Natural killer cell (primary cell): ENCODE measurements at regions not wholly inside any gene's neighbourhood (a gene's known extent, or its start where the extent isn't known, plus 50 kb on each side); places are given as distances from the start of the nearest gene placed in this dataset.

Source experiments
- ATAC-seq, 3 donors: fragments of 150-1000 bp in 2 of 3; fragments of 200-7000 bp in 1 of 3; cut with Tn5 transposase; 1 replicate in 1 of 3; 2 replicates in 2 of 3; pipeline ENCODE4 v1.10.0; 2021; ENCODE audit warnings: mild to moderate bottlenecking in 2 of 3, moderate library complexity in 2 of 3
- DNase-seq, 2 donors: peaks; one replicate each; pipeline versions ENCODE4 v3.0.0 to v3.0.0-alpha.2; 2013 to 2021; ENCODE audit warnings: mixed read lengths in 1 of 2
- H3K27ac ChIP-seq: one replicate; pipeline ENCODE4 v1.5.1; 2013; ENCODE audit warnings: mild to moderate bottlenecking, low read length
- H3K27me3 ChIP-seq: one replicate; pipeline ENCODE4 v1.6.1; 2013; ENCODE audit warnings: low read length; ENCODE audit not compliant: control insufficient read depth, insufficient read depth
- H3K36me3 ChIP-seq: one replicate; pipeline ENCODE4 v1.6.1; 2013; ENCODE audit warnings: low read length; ENCODE audit not compliant: control insufficient read depth, insufficient read depth
- H3K4me1 ChIP-seq: one replicate; pipeline ENCODE4 v1.6.1; 2013; ENCODE audit warnings: low read length; ENCODE audit not compliant: control insufficient read depth, insufficient read depth
- H3K4me3 ChIP-seq: one replicate; pipeline ENCODE4 v1.5.1; 2013; ENCODE audit warnings: low read length
- H3K9me3 ChIP-seq: one replicate; pipeline ENCODE4 v1.6.1; 2013; ENCODE audit warnings: low read length; ENCODE audit not compliant: control insufficient read depth, insufficient read depth
- H3K27ac Mint-ChIP-seq, 2 donors: one replicate each; pipeline ENCODE4 v1.8.0; 2022; ENCODE audit warnings: mild to moderate bottlenecking in 2 of 2, mixed read lengths in 2 of 2, moderate library complexity in 1 of 2
- H3K27me3 Mint-ChIP-seq, 2 donors: one replicate each; pipeline ENCODE4 v1.8.0; 2022; ENCODE audit warnings: low read depth in 2 of 2, mixed read lengths in 2 of 2
- H3K36me3 Mint-ChIP-seq: one replicate; pipeline ENCODE4 v1.8.0; 2022; ENCODE audit warnings: mixed read lengths
- H3K4me1 Mint-ChIP-seq, 2 donors: one replicate each; pipeline ENCODE4 v1.8.0; 2022; ENCODE audit warnings: mixed read lengths in 2 of 2
- H3K4me3 Mint-ChIP-seq: one replicate; pipeline ENCODE4 v1.8.0; 2022; ENCODE audit warnings: mild to moderate bottlenecking, moderate library complexity, mixed read lengths
- H3K9me3 Mint-ChIP-seq, 2 donors: one replicate each; pipeline ENCODE4 v1.8.0; 2022; ENCODE audit warnings: mixed read lengths in 2 of 2
- CTCF ChIP-seq: fragments of 200-600 bp; IDR thresholded peaks from one replicate; pipeline ENCODE4 v1.8.0; 2022; ENCODE audit warnings: antibody characterized with exemption
- WGBS: methylation state at CpG from one replicate; pipeline ENCODE4 v1.1.7; 2013; ENCODE audit warnings: missing lambda C conversion rate; ENCODE audit not compliant: insufficient coverage; 5-methylcytosine and 5-hydroxymethylcytosine counted together
- intact Hi-C: fragments of 100-400 bp; cut with micrococcal nuclease; formaldehyde crosslinking; loops from one replicate; pipeline ENCODE4 v1.14.2; 2022

DNA sequence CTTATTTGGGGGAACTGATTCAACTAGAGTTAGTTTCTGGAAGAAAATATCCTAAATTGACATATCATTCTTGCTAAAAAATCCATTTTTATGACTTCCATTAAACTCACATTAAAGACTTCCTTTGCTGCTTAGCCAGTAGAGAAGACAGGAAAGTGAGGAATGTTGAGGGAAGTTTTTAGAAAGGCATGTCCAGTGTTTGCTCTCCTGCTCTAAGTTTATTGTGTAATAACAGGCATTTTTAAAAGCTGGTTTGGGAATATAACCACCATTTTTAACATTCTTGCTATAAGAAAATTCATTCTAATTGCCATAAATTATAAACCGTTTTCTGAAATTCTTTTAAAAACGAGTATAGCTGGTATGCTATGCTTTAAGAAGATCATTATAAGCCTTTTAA is 428.0 kb downstream of the RAP2B start:
- WGBS: no CpG with 5 or more reads among the region's 2 CpGs
- no peak overlapping the region for H3K27ac ChIP-seq
- intact Hi-C loops: no loop called here
- no peaks in the 10 kb centered on the region for H3K36me3 Mint-ChIP-seq
- H3K27me3 ChIP-seq: no peaks in the 10 kb centered on the region
- DNase-seq (no peak), ATAC-seq (no peak)
- no peak overlapping the region for H3K4me3 Mint-ChIP-seq
- H3K36me3 ChIP-seq: no peaks in the 10 kb centered on the region
- no peak overlapping the region for H3K4me3 ChIP-seq
- H3K9me3 ChIP-seq: no peaks in the 10 kb centered on the region
- no peaks in the 10 kb centered on the region for H3K4me1 ChIP-seq
- no peaks in the 10 kb centered on the region for H3K9me3 Mint-ChIP-seq
- TF ChIP-seq CTCF: no peak
- H3K4me1 Mint-ChIP-seq: no peaks in the 10 kb centered on the region
- H3K27ac Mint-ChIP-seq: no peak overlapping the region
- peaks cover 3 to 7% of the 10 kb centered on the region in 2 donors for H3K27me3 Mint-ChIP-seq

DNA sequence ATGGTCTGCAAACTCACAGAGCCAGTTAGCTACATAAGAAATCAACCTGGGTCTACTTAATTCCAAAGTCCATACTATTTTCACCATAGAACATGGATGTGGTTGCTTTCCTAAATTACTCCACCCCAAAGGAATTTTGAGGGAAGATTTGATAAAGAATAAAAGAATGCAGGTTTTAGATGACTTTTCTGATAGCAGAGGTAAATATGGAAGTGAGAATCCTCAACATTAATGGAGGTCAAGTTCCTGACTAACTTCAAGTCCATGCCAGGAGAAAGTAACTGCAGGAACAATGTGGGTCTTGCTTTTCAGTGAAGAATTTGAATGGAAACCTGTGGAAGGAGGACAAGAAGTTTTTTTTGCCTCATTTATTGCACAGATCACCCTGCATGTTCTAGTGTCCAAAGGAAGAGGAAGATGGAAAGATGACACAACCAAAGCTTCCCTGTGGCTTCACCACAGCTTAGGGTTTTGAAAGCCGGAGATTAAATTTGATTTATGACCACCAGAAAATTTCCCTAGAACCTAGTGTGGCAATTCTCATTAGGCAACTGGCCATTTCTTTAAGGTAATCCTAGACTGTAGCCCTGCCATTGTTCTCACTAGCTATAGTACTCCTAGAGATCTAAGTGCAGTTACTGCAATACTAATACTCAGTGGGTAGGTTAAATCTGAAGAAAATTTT is 429.7 kb downstream of the RAP2B start:
- no peak for TF ChIP-seq CTCF
- Histone ChIP-seq H3K27ac (no peak overlapping the region), H3K27me3 (no peaks in the 10 kb centered on the region), H3K4me3 (no peak overlapping the region), H3K4me1 (no peaks in the 10 kb centered on the region), H3K36me3 (no peaks in the 10 kb centered on the region), H3K9me3 (no peaks in the 10 kb centered on the region)
- intact Hi-C loops: no loop called here
- Mint-ChIP-seq H3K9me3 (no peaks in the 10 kb centered on the region), H3K4me1 (no peaks in the 10 kb centered on the region), H3K4me3 (no peak overlapping the region), H3K27me3 (peaks cover 3 to 5% of the 10 kb centered on the region in 2 donors), H3K36me3 (no peaks in the 10 kb centered on the region), H3K27ac (no peak overlapping the region)
- ATAC-seq (no peak), DNase-seq (no peak)
- WGBS: 69% methylated on average over 1 of the region's 1 CpG

- H3K9me3 Mint-ChIP-seq: no peaks in the 10 kb centered on the region
- DNase-seq (peak in 1 of 2 donors; percentile 51), ATAC-seq (peak in 2 of 3 donors; percentile 70 to 72)
- H3K4me1 Mint-ChIP-seq: no peaks in the 10 kb centered on the region
- no peak overlapping the region for H3K4me3 Mint-ChIP-seq
- Histone ChIP-seq H3K4me1 (no peaks in the 10 kb centered on the region), H3K9me3 (no peaks in the 10 kb centered on the region), H3K4me3 (no peak overlapping the region), H3K27me3 (no peaks in the 10 kb centered on the region), H3K36me3 (no peaks in the 10 kb centered on the region), H3K27ac (no peak overlapping the region)
- peak; percentile 73 for TF ChIP-seq CTCF
- intact Hi-C loops: loop anchor here (1.0 to 2.0 kb wide), 3 partner anchors 430 to 569 kb away; no protein-coding TSS in a partner anchor
- H3K36me3 Mint-ChIP-seq: no peaks in the 10 kb centered on the region
- H3K27ac Mint-ChIP-seq: no peak overlapping the region
- H3K27me3 Mint-ChIP-seq: no peaks in the 10 kb centered on the region
Measured at GRCh38 chr3:153595186-153595815, 433.3 kb downstream of the RAP2B start.

- no peaks in the 10 kb centered on the region for H3K27me3 ChIP-seq
- H3K9me3 ChIP-seq: no peaks in the 10 kb centered on the region
- no peak overlapping the region for H3K4me3 Mint-ChIP-seq
- WGBS: 88% methylated on average over 4 of the region's 4 CpGs
- H3K4me1 ChIP-seq: no peaks in the 10 kb centered on the region
- no peaks in the 10 kb centered on the region for H3K27me3 Mint-ChIP-seq
- no peaks in the 10 kb centered on the region for H3K36me3 Mint-ChIP-seq
- no peaks in the 10 kb centered on the region for H3K9me3 Mint-ChIP-seq
- H3K4me3 ChIP-seq: no peak overlapping the region
- H3K36me3 ChIP-seq: no peaks in the 10 kb centered on the region
- no peak overlapping the region for H3K27ac ChIP-seq
- intact Hi-C loops: no loop called here
- no peak for TF ChIP-seq CTCF
- no peaks in the 10 kb centered on the region for H3K4me1 Mint-ChIP-seq
- H3K27ac Mint-ChIP-seq: no peak overlapping the region
- DNase-seq (no peak), ATAC-seq (no peak)
Measured at GRCh38 chr3:153596401-153596800, 434.4 kb downstream of the RAP2B start.
